GM19395 (cell line): ENCODE measurements at regions not wholly inside any gene's neighbourhood (a gene's known extent, or its start where the extent isn't known, plus 50 kb on each side); places are given as distances from the start of the nearest gene placed in this dataset.
"Not testable (repeated sequence)": the region's sequence is repeated elsewhere in the genome, so short reads cannot be mapped to it uniquely, and the experiment has no call there.

Experiments
- ATAC-seq: cut with Tn5 transposase; IDR thresholded peaks from one replicate; pipeline ENCODE4 v1.9.1; 2021; ENCODE audit warnings: mild to moderate bottlenecking, moderate library complexity; ENCODE audit not compliant: unreplicated experiment

GRCh38 chr15:67944010-67944641 is 104.3 kb upstream of the RNU6-1 start:
- ATAC-seq: no peak

- ATAC-seq: no peak
Observed at GRCh38 chr15:67945131-67945530, 105.3 kb upstream of the RNU6-1 start.

- ATAC-seq: no peak
Observed at GRCh38 chr15:67945951-67946700, 106.3 kb upstream of the RNU6-1 start.

- ATAC-seq: no peak
Observed at GRCh38 chr15:67946701-67947100, 106.9 kb upstream of the RNU6-1 start.

- ATAC-seq: no peak
Observed at GRCh38 chr15:67947254-67948039, 106.7 kb upstream of the PIAS1 start.

- ATAC-seq: no peak
Observed at GRCh38 chr15:67948215-67948614, 105.9 kb upstream of the PIAS1 start.

- ATAC-seq: not testable (repeated sequence)
Observed at GRCh38 chr15:67951187-67951586, 102.9 kb upstream of the PIAS1 start.

- ATAC-seq: no peak
Observed at GRCh38 chr15:67953299-67953698, 100.8 kb upstream of the PIAS1 start.

- no peak for ATAC-seq
Observed at GRCh38 chr15:67955252-67955651, 98.9 kb upstream of the PIAS1 start.

GRCh38 chr15:67957435-67958132 is 96.5 kb upstream of the PIAS1 start:
- ATAC-seq: no peak

GRCh38 chr15:67967871-67968431 is 86.2 kb upstream of the PIAS1 start:
- no peak for ATAC-seq

GRCh38 chr15:67968564-67968963 is 85.6 kb upstream of the PIAS1 start:
- no peak for ATAC-seq

GRCh38 chr15:67968966-67969365 is 85.1 kb upstream of the PIAS1 start:
- ATAC-seq: no peak

- no peak for ATAC-seq
Observed at GRCh38 chr15:67969892-67970291, 84.2 kb upstream of the PIAS1 start.

GRCh38 chr15:67972377-67972776 is 81.7 kb upstream of the PIAS1 start:
- ATAC-seq: no peak

GRCh38 chr15:67973846-67974245 is 80.3 kb upstream of the PIAS1 start:
- no peak for ATAC-seq

GRCh38 chr15:67976506-67977073 is 77.5 kb upstream of the PIAS1 start:
- ATAC-seq: no peak

GRCh38 chr15:67977414-67978089 is 76.6 kb upstream of the PIAS1 start:
- ATAC-seq: no peak

GRCh38 chr15:67979281-67979680 is 74.8 kb upstream of the PIAS1 start:
- ATAC-seq: no peak

GRCh38 chr15:67980171-67980570 is 73.9 kb upstream of the PIAS1 start:
- ATAC-seq: no peak
